ENCODE measurements at regions not wholly inside any gene's neighbourhood (a gene's known extent, or its start where the extent isn't known, plus 50 kb on each side); places are given as distances from the start of the nearest gene placed in this dataset.
"Not testable (repeated sequence)": the region's sequence is repeated elsewhere in the genome, so short reads cannot be mapped to it uniquely, and the experiment has no call there.

DNA sequence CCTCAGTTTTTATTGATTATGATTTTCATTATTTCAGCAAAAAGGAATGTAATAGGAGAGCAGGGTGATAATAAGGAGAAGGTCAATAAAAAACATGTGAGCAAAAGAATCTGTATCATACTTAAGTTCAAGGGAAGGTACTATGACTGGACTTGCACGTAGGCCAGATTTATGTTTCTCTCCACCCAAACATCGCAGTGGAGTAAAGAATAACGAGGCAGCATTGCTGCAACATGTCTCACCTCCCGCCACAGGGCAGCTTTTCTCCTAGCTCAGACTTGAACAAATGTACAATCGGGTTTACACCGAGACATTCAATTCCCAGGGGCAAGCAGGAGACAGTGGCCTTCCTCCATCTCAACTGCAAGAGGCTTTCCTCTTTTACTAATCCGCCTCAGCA lies 155.7 kb upstream of the ALDH3B2 start:
- H3K27me3 Mint-ChIP-seq, result peaks cover 42% of the 10 kb centered on the region
- H3K9ac ChIP-seq (ENCODE audit: low read length); H2AFZ ChIP-seq (ENCODE audit: insufficient read depth, low read depth, low read length, poor library complexity, severe bottlenecking); H3K4me1 ChIP-seq (ENCODE audit: control insufficient read depth in 2 of 2, insufficient read depth in 2 of 2, low read length in 2 of 2); H3K27ac Mint-ChIP-seq; POLR2A ChIA-PET; H4K20me1 ChIP-seq (ENCODE audit: control insufficient read depth, insufficient read depth, low read length, poor library complexity, severe bottlenecking); H3K4me1 Mint-ChIP-seq; H3K27ac ChIP-seq (ENCODE audit: low read length in 2 of 2); H3K79me2 ChIP-seq (ENCODE audit: control insufficient read depth, insufficient read depth, low read length); CTCF ChIA-PET; H3K9me3 Mint-ChIP-seq (ENCODE audit: insufficient read depth); DNase-seq; H3K9me3 ChIP-seq (ENCODE audit: control extremely low read depth in 1 of 3, control insufficient read depth in 2 of 3, insufficient read depth in 1 of 3, low read length in 2 of 3); intact Hi-C loops (cut with micrococcal nuclease); H3K4me3 Mint-ChIP-seq; H3K4me3 ChIP-seq (ENCODE audit: control extremely low read depth in 1 of 5, extremely low read depth in 1 of 5, insufficient read depth in 1 of 5, low read depth in 2 of 5, low read length in 4 of 5); H3K36me3 ChIP-seq (replicated peaks in 1 of 2; ENCODE audit: control extremely low read depth in 1 of 2, control insufficient read depth in 1 of 2, extremely low read depth in 1 of 2, insufficient read depth in 2 of 2, low read length in 1 of 2); H3K4me2 ChIP-seq (replicated peaks; ENCODE audit: low read depth, low read length, poor library complexity, severe bottlenecking); ATAC-seq (ENCODE audit: low read depth): not testable (repeated sequence)
- WGBS (ENCODE audit: insufficient coverage), result no CpG with 5 or more reads among the region's 7 CpGs
- peaks cover 0 to 13% (median 0%) of the 10 kb centered on the region in 4 experiments for H3K27me3 ChIP-seq (replicated peaks in 1 of 4; ENCODE audit: control extremely low read depth in 1 of 4, control insufficient read depth in 3 of 4, insufficient read depth in 4 of 4, low read length in 3 of 4)

DNA sequence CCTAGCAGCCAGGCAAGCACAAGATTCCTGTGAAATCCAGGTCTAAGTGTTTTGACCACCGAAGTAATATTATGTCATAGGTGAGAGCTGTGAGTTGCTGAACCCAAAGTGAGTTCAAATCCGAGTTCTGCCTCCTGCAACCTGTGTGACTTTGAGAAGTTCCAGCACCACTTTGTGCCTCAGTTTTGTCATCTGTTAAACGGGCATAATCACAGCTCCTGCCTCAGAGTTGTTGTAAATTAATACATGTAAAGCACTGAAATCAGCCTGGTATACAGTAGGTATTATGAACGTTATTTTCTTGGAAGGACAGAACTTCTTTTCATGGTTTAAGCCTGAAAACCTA lies 152.5 kb upstream of the ALDH3B2 start:
- H3K9ac ChIP-seq (ENCODE audit: low read length); H3K4me1 Mint-ChIP-seq; H3K4me3 Mint-ChIP-seq; H2AFZ ChIP-seq (ENCODE audit: insufficient read depth, low read depth, low read length, poor library complexity, severe bottlenecking); intact Hi-C loops (cut with micrococcal nuclease); H3K27ac ChIP-seq (ENCODE audit: low read length in 2 of 2); H3K9me3 Mint-ChIP-seq (ENCODE audit: insufficient read depth); DNase-seq; POLR2A ChIA-PET; H3K27ac Mint-ChIP-seq; H3K9me3 ChIP-seq (ENCODE audit: control extremely low read depth in 1 of 3, control insufficient read depth in 2 of 3, insufficient read depth in 1 of 3, low read length in 2 of 3); ATAC-seq (ENCODE audit: low read depth); H4K20me1 ChIP-seq (ENCODE audit: control insufficient read depth, insufficient read depth, low read length, poor library complexity, severe bottlenecking); H3K4me1 ChIP-seq (ENCODE audit: control insufficient read depth in 2 of 2, insufficient read depth in 2 of 2, low read length in 2 of 2); CTCF ChIA-PET; H3K79me2 ChIP-seq (ENCODE audit: control insufficient read depth, insufficient read depth, low read length); H3K36me3 ChIP-seq (replicated peaks in 1 of 2; ENCODE audit: control extremely low read depth in 1 of 2, control insufficient read depth in 1 of 2, extremely low read depth in 1 of 2, insufficient read depth in 2 of 2, low read length in 1 of 2); H3K4me3 ChIP-seq (ENCODE audit: control extremely low read depth in 1 of 5, extremely low read depth in 1 of 5, insufficient read depth in 1 of 5, low read depth in 2 of 5, low read length in 4 of 5); H3K4me2 ChIP-seq (replicated peaks; ENCODE audit: low read depth, low read length, poor library complexity, severe bottlenecking): not testable (repeated sequence)
- H3K27me3 ChIP-seq (replicated peaks in 1 of 4; ENCODE audit: control extremely low read depth in 1 of 4, control insufficient read depth in 3 of 4, insufficient read depth in 4 of 4, low read length in 3 of 4), result peaks cover 0 to 13% (median 0%) of the 10 kb centered on the region in 4 experiments
- WGBS (ENCODE audit: insufficient coverage), result 25% methylated on average over 2 of the region's 4 CpGs
- peaks cover 54% of the 10 kb centered on the region for H3K27me3 Mint-ChIP-seq

DNA sequence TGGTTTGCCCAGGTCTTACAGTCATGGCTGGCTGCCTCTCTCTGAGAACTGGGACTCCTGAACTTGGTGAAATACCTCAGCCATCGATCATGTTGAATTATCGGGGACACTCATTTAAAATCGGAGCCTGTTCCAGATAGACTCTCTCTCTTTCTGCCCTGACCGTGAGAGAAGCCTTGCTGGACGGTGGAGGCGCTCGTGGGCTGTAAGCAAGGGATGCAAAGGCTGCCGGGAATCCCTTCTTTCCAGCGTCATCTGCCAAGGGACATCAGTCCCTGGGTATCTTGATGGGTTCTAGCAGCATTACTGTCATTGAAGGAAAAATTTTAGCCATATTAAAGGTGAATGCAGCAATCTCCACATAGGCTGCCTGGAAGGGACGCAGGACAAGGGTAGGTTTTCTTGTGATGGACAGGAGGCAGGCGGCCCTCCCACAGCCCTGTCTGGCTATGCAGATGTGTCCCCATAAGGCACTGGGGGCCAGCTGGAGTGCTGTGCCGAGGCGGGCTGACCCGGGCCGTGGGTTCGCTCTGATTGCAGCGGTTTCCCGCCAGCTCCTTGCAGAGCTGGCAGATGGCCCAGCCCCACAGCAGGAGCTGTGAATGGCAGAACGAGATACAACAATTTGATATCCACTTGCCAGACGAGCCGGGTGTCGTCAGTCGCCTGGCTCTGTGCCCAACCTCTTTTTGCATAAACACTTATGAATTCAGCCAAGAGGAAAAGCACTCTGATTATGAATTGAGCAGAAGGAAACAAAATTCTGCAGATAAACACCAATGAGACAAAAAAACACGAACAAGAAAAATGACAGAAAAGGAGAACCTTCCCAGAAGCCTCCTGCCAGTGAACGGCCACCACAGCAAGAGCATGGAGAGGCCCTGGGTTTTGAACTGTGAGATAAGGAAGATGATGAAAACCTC lies 151.9 kb upstream of the ALDH3B2 start:
- H3K27ac Mint-ChIP-seq; H3K4me1 Mint-ChIP-seq; H3K4me3 Mint-ChIP-seq; H3K4me2 ChIP-seq (replicated peaks; ENCODE audit: low read depth, low read length, poor library complexity, severe bottlenecking); H3K9ac ChIP-seq (ENCODE audit: low read length); DNase-seq; H3K4me3 ChIP-seq (ENCODE audit: control extremely low read depth in 1 of 5, extremely low read depth in 1 of 5, insufficient read depth in 1 of 5, low read depth in 2 of 5, low read length in 4 of 5); H3K79me2 ChIP-seq (ENCODE audit: control insufficient read depth, insufficient read depth, low read length); H2AFZ ChIP-seq (ENCODE audit: insufficient read depth, low read depth, low read length, poor library complexity, severe bottlenecking); H3K36me3 ChIP-seq (replicated peaks in 1 of 2; ENCODE audit: control extremely low read depth in 1 of 2, control insufficient read depth in 1 of 2, extremely low read depth in 1 of 2, insufficient read depth in 2 of 2, low read length in 1 of 2); CTCF ChIA-PET; ATAC-seq (ENCODE audit: low read depth); H3K4me1 ChIP-seq (ENCODE audit: control insufficient read depth in 2 of 2, insufficient read depth in 2 of 2, low read length in 2 of 2); POLR2A ChIA-PET; H3K9me3 ChIP-seq (ENCODE audit: control extremely low read depth in 1 of 3, control insufficient read depth in 2 of 3, insufficient read depth in 1 of 3, low read length in 2 of 3); H3K9me3 Mint-ChIP-seq (ENCODE audit: insufficient read depth); H4K20me1 ChIP-seq (ENCODE audit: control insufficient read depth, insufficient read depth, low read length, poor library complexity, severe bottlenecking); H3K27ac ChIP-seq (ENCODE audit: low read length in 2 of 2); intact Hi-C loops (cut with micrococcal nuclease): not testable (repeated sequence)
- H3K27me3 ChIP-seq (replicated peaks in 1 of 4; ENCODE audit: control extremely low read depth in 1 of 4, control insufficient read depth in 3 of 4, insufficient read depth in 4 of 4, low read length in 3 of 4), result peaks cover 0 to 13% (median 0%) of the 10 kb centered on the region in 4 experiments
- peaks cover 54% of the 10 kb centered on the region for H3K27me3 Mint-ChIP-seq
- 24% methylated on average over 15 of the region's 25 CpGs for WGBS (ENCODE audit: insufficient coverage)

DNA sequence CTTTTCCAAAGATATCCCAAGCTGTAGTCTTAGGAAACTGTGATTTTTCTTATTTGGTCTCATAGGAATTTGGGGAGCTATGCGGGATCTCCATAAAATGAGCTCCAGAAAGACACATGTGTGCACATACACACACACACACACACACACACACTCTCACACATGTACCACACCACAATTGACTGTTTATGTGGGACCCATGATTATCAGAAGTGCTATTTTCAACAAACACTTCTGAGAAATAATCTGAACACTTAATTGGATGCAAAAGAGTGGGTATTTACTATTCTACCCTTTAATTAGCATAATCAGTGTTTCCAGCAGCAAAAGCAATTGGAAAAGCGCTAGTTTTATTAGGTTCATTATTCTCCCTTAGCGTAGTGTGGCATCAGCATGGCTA lies 150.4 kb upstream of the ALDH3B2 start:
- intact Hi-C loops (cut with micrococcal nuclease); H3K4me3 ChIP-seq (ENCODE audit: control extremely low read depth in 1 of 5, extremely low read depth in 1 of 5, insufficient read depth in 1 of 5, low read depth in 2 of 5, low read length in 4 of 5); H3K4me3 Mint-ChIP-seq; H3K27ac Mint-ChIP-seq; H3K4me2 ChIP-seq (replicated peaks; ENCODE audit: low read depth, low read length, poor library complexity, severe bottlenecking); H3K9me3 Mint-ChIP-seq (ENCODE audit: insufficient read depth); H4K20me1 ChIP-seq (ENCODE audit: control insufficient read depth, insufficient read depth, low read length, poor library complexity, severe bottlenecking); ATAC-seq (ENCODE audit: low read depth); POLR2A ChIA-PET; H2AFZ ChIP-seq (ENCODE audit: insufficient read depth, low read depth, low read length, poor library complexity, severe bottlenecking); H3K9ac ChIP-seq (ENCODE audit: low read length); H3K36me3 ChIP-seq (replicated peaks in 1 of 2; ENCODE audit: control extremely low read depth in 1 of 2, control insufficient read depth in 1 of 2, extremely low read depth in 1 of 2, insufficient read depth in 2 of 2, low read length in 1 of 2); H3K9me3 ChIP-seq (ENCODE audit: control extremely low read depth in 1 of 3, control insufficient read depth in 2 of 3, insufficient read depth in 1 of 3, low read length in 2 of 3); H3K4me1 ChIP-seq (ENCODE audit: control insufficient read depth in 2 of 2, insufficient read depth in 2 of 2, low read length in 2 of 2); CTCF ChIA-PET; DNase-seq; H3K79me2 ChIP-seq (ENCODE audit: control insufficient read depth, insufficient read depth, low read length); H3K4me1 Mint-ChIP-seq; H3K27ac ChIP-seq (ENCODE audit: low read length in 2 of 2): not testable (repeated sequence)
- H3K27me3 ChIP-seq (replicated peaks in 1 of 4; ENCODE audit: control extremely low read depth in 1 of 4, control insufficient read depth in 3 of 4, insufficient read depth in 4 of 4, low read length in 3 of 4), result peaks cover 0 to 11% (median 0%) of the 10 kb centered on the region in 4 experiments
- H3K27me3 Mint-ChIP-seq, result peaks cover 54% of the 10 kb centered on the region
- WGBS (ENCODE audit: insufficient coverage), result no CpG with 5 or more reads among the region's 3 CpGs
